HL-60 (cell line): ENCODE measurements at regions not wholly inside any gene's neighbourhood (a gene's known extent, or its start where the extent isn't known, plus 50 kb on each side); places are given as distances from the start of the nearest gene placed in this dataset.

Experiments
- DNase-seq, 2 experiments: peaks; one replicate each; pipeline ENCODE4 v3.0.0-alpha.2; 2010 to 2020; ENCODE audit warnings: low read depth in 1 of 2, low spot score in 1 of 2
- H3K27ac ChIP-seq: fragments of 250-450 bp; sonication (Bioruptor Pico); replicated peaks from 2 replicates; pipeline ENCODE4 v1.5.1; 2020; ENCODE audit warnings: mild to moderate bottlenecking, moderate library complexity
- H3K27me3 ChIP-seq: fragments of 250-450 bp; sonication (Bioruptor Pico); 2 replicates; pipeline ENCODE4 v1.5.1; 2021; ENCODE audit warnings: mild to moderate bottlenecking, moderate library complexity; ENCODE audit not compliant: insufficient read depth, poor library complexity, severe bottlenecking
- H3K4me3 ChIP-seq: replicated peaks from 2 replicates; pipeline ENCODE4 v1.5.1; 2011; ENCODE audit warnings: mild to moderate bottlenecking, control low read depth, low read length; ENCODE audit not compliant: insufficient read depth
- CTCF ChIP-seq: IDR thresholded peaks from one replicate; pipeline ENCODE4 v1.5.1; 2011; ENCODE audit warnings: low read length, control low read depth, inconsistent platforms; ENCODE audit not compliant: insufficient read depth
- GABPA ChIP-seq: IDR thresholded peaks from 2 replicates; pipeline ENCODE4 v1.6.1; 2012; ENCODE audit warnings: low read depth
- POLR2AphosphoS5 ChIP-seq: IDR thresholded peaks from 2 replicates; pipeline ENCODE4 v1.6.1; 2012; ENCODE audit warnings: low read depth
- SPI1 ChIP-seq: IDR thresholded peaks from 2 replicates; pipeline ENCODE4 v1.6.1; 2012; ENCODE audit warnings: low read depth, mild to moderate bottlenecking, borderline replicate concordance
- TF ChIP-seq, protein P1 (sequence below): IDR thresholded peaks from 2 replicates; pipeline ENCODE4 v1.6.1; 2012; ENCODE audit warnings: low read depth; ENCODE audit not compliant: insufficient replicate concordance

DNA sequence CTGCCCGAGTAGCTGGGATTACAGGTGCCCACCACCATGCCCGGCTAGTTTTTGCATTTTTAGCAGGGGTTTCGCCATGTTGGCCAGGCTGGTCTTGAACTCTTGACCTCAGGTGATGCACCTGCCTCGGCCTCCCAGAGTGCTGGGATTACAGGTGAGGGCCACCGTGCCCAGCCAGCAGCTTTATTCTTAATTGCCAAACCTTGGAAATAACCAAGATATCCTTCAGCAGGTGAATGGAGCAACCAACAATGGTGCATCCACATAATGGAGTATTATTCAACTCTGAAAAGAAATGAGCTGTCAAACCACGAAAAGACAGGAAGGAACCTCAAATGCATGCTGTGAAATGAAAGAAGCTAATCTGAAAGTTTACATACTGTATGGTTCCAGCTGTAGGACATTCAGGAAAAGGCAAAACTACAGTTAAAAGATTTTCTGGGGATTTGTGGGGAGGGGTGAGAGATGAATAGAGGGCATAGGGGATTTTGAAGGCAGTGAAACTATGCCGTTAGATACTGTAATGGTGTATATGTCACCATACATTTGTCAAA lies 118.8 kb upstream of the CCND2 start:
- H3K27me3 ChIP-seq, result no peaks in the 10 kb centered on the region
- no peak for TF ChIP-seq GABPA
- TF ChIP-seq, protein P1, sequence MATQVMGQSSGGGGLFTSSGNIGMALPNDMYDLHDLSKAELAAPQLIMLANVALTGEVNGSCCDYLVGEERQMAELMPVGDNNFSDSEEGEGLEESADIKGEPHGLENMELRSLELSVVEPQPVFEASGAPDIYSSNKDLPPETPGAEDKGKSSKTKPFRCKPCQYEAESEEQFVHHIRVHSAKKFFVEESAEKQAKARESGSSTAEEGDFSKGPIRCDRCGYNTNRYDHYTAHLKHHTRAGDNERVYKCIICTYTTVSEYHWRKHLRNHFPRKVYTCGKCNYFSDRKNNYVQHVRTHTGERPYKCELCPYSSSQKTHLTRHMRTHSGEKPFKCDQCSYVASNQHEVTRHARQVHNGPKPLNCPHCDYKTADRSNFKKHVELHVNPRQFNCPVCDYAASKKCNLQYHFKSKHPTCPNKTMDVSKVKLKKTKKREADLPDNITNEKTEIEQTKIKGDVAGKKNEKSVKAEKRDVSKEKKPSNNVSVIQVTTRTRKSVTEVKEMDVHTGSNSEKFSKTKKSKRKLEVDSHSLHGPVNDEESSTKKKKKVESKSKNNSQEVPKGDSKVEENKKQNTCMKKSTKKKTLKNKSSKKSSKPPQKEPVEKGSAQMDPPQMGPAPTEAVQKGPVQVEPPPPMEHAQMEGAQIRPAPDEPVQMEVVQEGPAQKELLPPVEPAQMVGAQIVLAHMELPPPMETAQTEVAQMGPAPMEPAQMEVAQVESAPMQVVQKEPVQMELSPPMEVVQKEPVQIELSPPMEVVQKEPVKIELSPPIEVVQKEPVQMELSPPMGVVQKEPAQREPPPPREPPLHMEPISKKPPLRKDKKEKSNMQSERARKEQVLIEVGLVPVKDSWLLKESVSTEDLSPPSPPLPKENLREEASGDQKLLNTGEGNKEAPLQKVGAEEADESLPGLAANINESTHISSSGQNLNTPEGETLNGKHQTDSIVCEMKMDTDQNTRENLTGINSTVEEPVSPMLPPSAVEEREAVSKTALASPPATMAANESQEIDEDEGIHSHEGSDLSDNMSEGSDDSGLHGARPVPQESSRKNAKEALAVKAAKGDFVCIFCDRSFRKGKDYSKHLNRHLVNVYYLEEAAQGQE, result no peak
- TF ChIP-seq CTCF, result no peak
- TF ChIP-seq SPI1, result no peak
- no peak for TF ChIP-seq POLR2AphosphoS5
- no peak overlapping the region for H3K4me3 ChIP-seq
- no peak overlapping the region for H3K27ac ChIP-seq
- DNase-seq, result no peak

GRCh38 chr12:4153343-4153892 lies 120.1 kb upstream of the CCND2 start:
- H3K27ac ChIP-seq, result peak overlapping the region; percentile 58

GRCh38 chr12:4152145-4152795 lies 121.3 kb upstream of the CCND2 start:
- Histone ChIP-seq H3K27ac (no peak overlapping the region), H3K4me3 (no peak overlapping the region), H3K27me3 (no peaks in the 10 kb centered on the region)
- DNase-seq, result no peak
- TF ChIP-seq SPI1, result peak; percentile 23; the same call in 1 of the 2 replicates
- TF ChIP-seq, protein P1, result no peak

More at GRCh38 chr12:4153343-4153892, 120.1 kb upstream of the CCND2 start:
- peak in 1 of 2 experiments; percentile 60 for DNase-seq
- TF ChIP-seq, protein P1, result peak; percentile 9
- TF ChIP-seq SPI1, result peak; percentile 65
- no peak for TF ChIP-seq CTCF
- Histone ChIP-seq H3K4me3 (no peak overlapping the region), H3K27me3 (no peaks in the 10 kb centered on the region)
